ENCODE measurements at regions not wholly inside any gene's neighbourhood (a gene's known extent, or its start where the extent isn't known, plus 50 kb on each side); places are given as distances from the start of the nearest gene placed in this dataset.

- no peak for DNase-seq
- WGBS, 3 donors, result 53 to 75% (median 65%) methylated on average over 5 of the region's 5 CpGs
- H3K9me3 ChIP-seq (ENCODE audit: control insufficient read depth in 2 of 2, insufficient read depth in 1 of 2, low read depth in 1 of 2, low read length in 1 of 2), result no peaks in the 10 kb centered on the region
- H3K4me1 ChIP-seq (ENCODE audit: control insufficient read depth in 3 of 3, insufficient read depth in 2 of 3, low read depth in 1 of 3, low read length in 2 of 3), result no peaks in the 10 kb centered on the region
- no peaks in the 10 kb centered on the region for H3K36me3 ChIP-seq (ENCODE audit: control insufficient read depth in 3 of 3, insufficient read depth in 2 of 3, low read depth in 1 of 3, low read length in 3 of 3)
- H3K27ac ChIP-seq (ENCODE audit: low read depth in 1 of 3, low read length in 2 of 3), result no peak overlapping the region
- H3K4me3 ChIP-seq (ENCODE audit: low read depth in 1 of 3, low read length in 3 of 3), result no peak overlapping the region
- H3K27me3 ChIP-seq (ENCODE audit: control insufficient read depth in 3 of 3, insufficient read depth in 3 of 3, low read length in 3 of 3), result no peaks in the 10 kb centered on the region
- no peak for FAIRE-seq
These were observed 117.7 kb downstream of the C3orf38 start for GRCh38 chr3:88267441-88267840.

- no peak overlapping the region for H3K4me3 ChIP-seq (ENCODE audit: low read depth in 1 of 3, low read length in 3 of 3)
- H3K36me3 ChIP-seq (ENCODE audit: control insufficient read depth in 3 of 3, insufficient read depth in 2 of 3, low read depth in 1 of 3, low read length in 3 of 3), result no peaks in the 10 kb centered on the region
- no peak for FAIRE-seq
- H3K27ac ChIP-seq (ENCODE audit: low read depth in 1 of 3, low read length in 2 of 3), result no peak overlapping the region
- no peaks in the 10 kb centered on the region for H3K9me3 ChIP-seq (ENCODE audit: control insufficient read depth in 2 of 2, insufficient read depth in 1 of 2, low read depth in 1 of 2, low read length in 1 of 2)
- 19 to 33% (median 29%) methylated on average over 3 of the region's 3 CpGs for WGBS, 3 donors
- no peaks in the 10 kb centered on the region for H3K27me3 ChIP-seq (ENCODE audit: control insufficient read depth in 3 of 3, insufficient read depth in 3 of 3, low read length in 3 of 3)
- no peaks in the 10 kb centered on the region for H3K4me1 ChIP-seq (ENCODE audit: control insufficient read depth in 3 of 3, insufficient read depth in 2 of 3, low read depth in 1 of 3, low read length in 2 of 3)
- DNase-seq, result no peak
These were observed 118.1 kb downstream of the C3orf38 start for GRCh38 chr3:88267847-88268246.

- Histone ChIP-seq H3K4me3 (ENCODE audit: low read depth in 1 of 3, low read length in 3 of 3) (no peak overlapping the region), H3K36me3 (ENCODE audit: control insufficient read depth in 3 of 3, insufficient read depth in 2 of 3, low read depth in 1 of 3, low read length in 3 of 3) (no peaks in the 10 kb centered on the region), H3K27ac (ENCODE audit: low read depth in 1 of 3, low read length in 2 of 3) (no peak overlapping the region), H3K27me3 (ENCODE audit: control insufficient read depth in 3 of 3, insufficient read depth in 3 of 3, low read length in 3 of 3) (no peaks in the 10 kb centered on the region), H3K4me1 (ENCODE audit: control insufficient read depth in 3 of 3, insufficient read depth in 2 of 3, low read depth in 1 of 3, low read length in 2 of 3) (no peaks in the 10 kb centered on the region), H3K9me3 (ENCODE audit: control insufficient read depth in 2 of 2, insufficient read depth in 1 of 2, low read depth in 1 of 2, low read length in 1 of 2) (no peaks in the 10 kb centered on the region)
- FAIRE-seq, result no peak
- no peak for DNase-seq
- WGBS, 3 donors, result 75 to 76% (median 75%) methylated on average over 3 of the region's 3 CpGs
These were observed 130.6 kb downstream of the C3orf38 start for GRCh38 chr3:88280326-88280725.

GRCh38 chr3:88282528-88283241 is 132.9 kb downstream of the C3orf38 start:
- Histone ChIP-seq H3K9me3 (ENCODE audit: control insufficient read depth in 2 of 2, insufficient read depth in 1 of 2, low read depth in 1 of 2, low read length in 1 of 2) (no peaks in the 10 kb centered on the region), H3K36me3 (ENCODE audit: control insufficient read depth in 3 of 3, insufficient read depth in 2 of 3, low read depth in 1 of 3, low read length in 3 of 3) (no peaks in the 10 kb centered on the region), H3K27ac (ENCODE audit: low read depth in 1 of 3, low read length in 2 of 3) (no peak overlapping the region), H3K27me3 (ENCODE audit: control insufficient read depth in 3 of 3, insufficient read depth in 3 of 3, low read length in 3 of 3) (no peaks in the 10 kb centered on the region), H3K4me1 (ENCODE audit: control insufficient read depth in 3 of 3, insufficient read depth in 2 of 3, low read depth in 1 of 3, low read length in 2 of 3) (no peaks in the 10 kb centered on the region), H3K4me3 (ENCODE audit: low read depth in 1 of 3, low read length in 3 of 3) (no peak overlapping the region)
- no peak for DNase-seq
- FAIRE-seq, result no peak
- 84 to 91% (median 89%) methylated on average over 6 of the region's 6 CpGs for WGBS, 3 donors

GRCh38 chr3:88283242-88283592 is 133.5 kb downstream of the C3orf38 start:
- H3K4me3 ChIP-seq (ENCODE audit: low read depth in 1 of 3, low read length in 3 of 3), result no peak overlapping the region
- H3K27ac ChIP-seq (ENCODE audit: low read depth in 1 of 3, low read length in 2 of 3), result no peak overlapping the region
- H3K9me3 ChIP-seq (ENCODE audit: control insufficient read depth in 2 of 2, insufficient read depth in 1 of 2, low read depth in 1 of 2, low read length in 1 of 2), result no peaks in the 10 kb centered on the region
- FAIRE-seq (no peak), DNase-seq (peak in 1 of 2 donors; percentile 8)
- H3K4me1 ChIP-seq (ENCODE audit: control insufficient read depth in 3 of 3, insufficient read depth in 2 of 3, low read depth in 1 of 3, low read length in 2 of 3), result no peaks in the 10 kb centered on the region
- 40 to 66% (median 47%) methylated on average over 4 of the region's 4 CpGs for WGBS, 3 donors
- H3K27me3 ChIP-seq (ENCODE audit: control insufficient read depth in 3 of 3, insufficient read depth in 3 of 3, low read length in 3 of 3), result no peaks in the 10 kb centered on the region
- no peaks in the 10 kb centered on the region for H3K36me3 ChIP-seq (ENCODE audit: control insufficient read depth in 3 of 3, insufficient read depth in 2 of 3, low read depth in 1 of 3, low read length in 3 of 3)

- DNase-seq (no peak), FAIRE-seq (no peak)
- Histone ChIP-seq H3K4me3 (ENCODE audit: low read depth in 1 of 3, low read length in 3 of 3) (no peak overlapping the region), H3K27me3 (ENCODE audit: control insufficient read depth in 3 of 3, insufficient read depth in 3 of 3, low read length in 3 of 3) (no peaks in the 10 kb centered on the region), H3K4me1 (ENCODE audit: control insufficient read depth in 3 of 3, insufficient read depth in 2 of 3, low read depth in 1 of 3, low read length in 2 of 3) (no peaks in the 10 kb centered on the region), H3K36me3 (ENCODE audit: control insufficient read depth in 3 of 3, insufficient read depth in 2 of 3, low read depth in 1 of 3, low read length in 3 of 3) (no peaks in the 10 kb centered on the region), H3K27ac (ENCODE audit: low read depth in 1 of 3, low read length in 2 of 3) (no peak overlapping the region), H3K9me3 (ENCODE audit: control insufficient read depth in 2 of 2, insufficient read depth in 1 of 2, low read depth in 1 of 2, low read length in 1 of 2) (no peaks in the 10 kb centered on the region)
These were observed 141.7 kb downstream of the C3orf38 start for GRCh38 chr3:88291486-88291885.

- DNase-seq, result peak; percentile 67 to 78
- WGBS, 3 donors, result 11 to 38% (median 26%) methylated on average over 3 of the region's 3 CpGs
- peak; percentile 44 for FAIRE-seq
- no peaks in the 10 kb centered on the region for H3K27me3 ChIP-seq (ENCODE audit: control insufficient read depth in 3 of 3, insufficient read depth in 3 of 3, low read length in 3 of 3)
- no peaks in the 10 kb centered on the region for H3K9me3 ChIP-seq (ENCODE audit: control insufficient read depth in 2 of 2, insufficient read depth in 1 of 2, low read depth in 1 of 2, low read length in 1 of 2)
- H3K36me3 ChIP-seq (ENCODE audit: control insufficient read depth in 3 of 3, insufficient read depth in 2 of 3, low read depth in 1 of 3, low read length in 3 of 3), result no peaks in the 10 kb centered on the region
- H3K4me3 ChIP-seq (ENCODE audit: low read depth in 1 of 3, low read length in 3 of 3), result no peak overlapping the region
- no peaks in the 10 kb centered on the region for H3K4me1 ChIP-seq (ENCODE audit: control insufficient read depth in 3 of 3, insufficient read depth in 2 of 3, low read depth in 1 of 3, low read length in 2 of 3)
- H3K27ac ChIP-seq (ENCODE audit: low read depth in 1 of 3, low read length in 2 of 3), result no peak overlapping the region
These were observed 148.4 kb downstream of the C3orf38 start for GRCh38 chr3:88298189-88298588.

- Histone ChIP-seq H3K36me3 (ENCODE audit: control insufficient read depth in 3 of 3, insufficient read depth in 2 of 3, low read depth in 1 of 3, low read length in 3 of 3) (no peaks in the 10 kb centered on the region), H3K9me3 (ENCODE audit: control insufficient read depth in 2 of 2, insufficient read depth in 1 of 2, low read depth in 1 of 2, low read length in 1 of 2) (no peaks in the 10 kb centered on the region), H3K4me3 (ENCODE audit: low read depth in 1 of 3, low read length in 3 of 3) (no peak overlapping the region), H3K27me3 (ENCODE audit: control insufficient read depth in 3 of 3, insufficient read depth in 3 of 3, low read length in 3 of 3) (no peaks in the 10 kb centered on the region), H3K4me1 (ENCODE audit: control insufficient read depth in 3 of 3, insufficient read depth in 2 of 3, low read depth in 1 of 3, low read length in 2 of 3) (no peaks in the 10 kb centered on the region), H3K27ac (ENCODE audit: low read depth in 1 of 3, low read length in 2 of 3) (no peak overlapping the region)
- FAIRE-seq (peak; percentile 61), DNase-seq (peak in 1 of 2 donors; percentile 17)
- 38 to 48% (median 39%) methylated on average over 3 of the region's 3 CpGs for WGBS, 3 donors
These were observed 151.7 kb downstream of the C3orf38 start for GRCh38 chr3:88301273-88301995.

GRCh38 chr3:88301996-88302393 is 152.2 kb downstream of the C3orf38 start:
- H3K4me1 ChIP-seq (ENCODE audit: control insufficient read depth in 3 of 3, insufficient read depth in 2 of 3, low read depth in 1 of 3, low read length in 2 of 3), result no peaks in the 10 kb centered on the region
- DNase-seq, result no peak
- no peaks in the 10 kb centered on the region for H3K27me3 ChIP-seq (ENCODE audit: control insufficient read depth in 3 of 3, insufficient read depth in 3 of 3, low read length in 3 of 3)
- no peak for FAIRE-seq
- no peaks in the 10 kb centered on the region for H3K36me3 ChIP-seq (ENCODE audit: control insufficient read depth in 3 of 3, insufficient read depth in 2 of 3, low read depth in 1 of 3, low read length in 3 of 3)
- no peak overlapping the region for H3K4me3 ChIP-seq (ENCODE audit: low read depth in 1 of 3, low read length in 3 of 3)
- H3K9me3 ChIP-seq (ENCODE audit: control insufficient read depth in 2 of 2, insufficient read depth in 1 of 2, low read depth in 1 of 2, low read length in 1 of 2), result no peaks in the 10 kb centered on the region
- H3K27ac ChIP-seq (ENCODE audit: low read depth in 1 of 3, low read length in 2 of 3), result no peak overlapping the region

All from small intestine (tissue), 7 donors.